Lung microvascular endothelial cell (primary cell): ENCODE measurements at regions not wholly inside any gene's neighbourhood (a gene's known extent, or its start where the extent isn't known, plus 50 kb on each side); places are given as distances from the start of the nearest gene placed in this dataset.
A peak's percentile ranks its signal among the peaks of the same experiment; 100 is the strongest.
"Not testable (repeated sequence)": the region's sequence is repeated elsewhere in the genome, so short reads cannot be mapped to it uniquely, and the experiment has no call there.

Experiments
- DNase-seq, 2 donors: peaks; one replicate each; pipeline versions ENCODE4 v3.0.0 to v3.0.0-alpha.2; 2010; ENCODE audit warnings: low read depth in 2 of 2

DNA sequence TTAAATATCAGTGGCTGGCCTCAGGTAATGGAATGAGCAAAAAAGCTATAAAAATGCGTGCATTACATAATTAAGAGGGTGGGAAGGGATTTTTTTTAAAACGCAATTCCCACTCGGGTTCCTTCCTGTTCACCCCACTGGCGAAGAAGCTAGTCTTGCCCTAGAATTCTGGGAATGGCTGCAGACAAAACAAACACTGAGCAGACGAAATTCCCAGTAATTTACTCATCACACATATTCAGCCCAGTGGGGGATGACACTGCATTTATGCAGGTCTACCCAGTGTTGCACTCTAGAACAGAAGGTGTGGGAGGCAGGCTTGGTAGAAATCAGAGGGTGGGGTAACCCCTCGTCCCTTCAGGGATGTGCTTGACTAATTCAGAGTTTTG, 2695.0 kb upstream of the DEFB115 start:
- no peak for DNase-seq

DNA sequence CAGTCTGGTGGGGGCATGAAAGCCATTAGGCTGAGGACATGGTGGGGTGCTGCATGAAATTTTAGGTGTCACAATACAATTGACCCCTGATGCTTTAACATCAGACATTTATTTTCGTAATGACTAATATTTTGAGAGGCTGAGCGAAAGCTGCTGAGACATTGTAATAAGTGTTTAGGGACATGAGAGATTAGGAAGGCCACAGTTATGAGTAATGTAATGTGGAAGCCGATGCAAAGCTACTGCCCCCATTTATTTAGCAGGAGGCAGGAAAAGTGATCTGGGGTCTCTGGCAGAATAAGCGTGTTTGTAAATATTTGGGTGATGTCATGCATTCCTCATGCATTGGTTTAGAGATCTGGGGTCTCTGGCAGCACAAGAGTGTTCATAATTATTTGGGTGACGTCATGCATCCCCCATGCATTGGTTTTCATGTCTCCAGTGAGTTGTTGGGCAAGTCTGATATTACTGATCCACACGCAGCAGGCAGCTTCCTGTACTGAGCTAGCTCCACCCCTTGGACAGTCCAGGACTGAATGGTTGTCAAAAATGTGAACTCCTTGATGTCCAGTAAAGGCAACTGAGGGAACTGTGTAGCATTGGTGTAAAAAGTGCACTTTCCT, 2694.5 kb upstream of the DEFB115 start:
- peak in 1 of 2 donors; percentile 30 for DNase-seq

DNA sequence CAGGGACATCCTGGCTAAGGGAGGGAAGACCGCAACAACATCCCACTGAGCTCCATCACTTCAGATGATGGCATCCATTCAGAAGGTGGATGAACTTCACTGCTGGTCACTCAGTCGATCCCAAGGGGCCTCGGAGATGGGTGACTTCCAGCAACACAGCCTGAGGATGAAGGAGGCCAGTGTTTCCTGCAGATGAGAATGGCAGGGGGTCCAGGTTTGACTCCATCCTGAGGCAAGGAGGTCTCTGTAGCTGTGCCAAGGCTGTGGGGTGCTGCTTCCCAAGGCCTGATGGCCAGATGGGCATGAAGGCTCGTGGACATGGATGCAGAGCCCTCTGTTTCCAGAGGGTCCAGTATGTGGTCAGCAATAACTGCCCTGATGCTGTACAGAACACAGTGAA, 2693.4 kb upstream of the DEFB115 start:
- DNase-seq: not testable (repeated sequence)

DNA sequence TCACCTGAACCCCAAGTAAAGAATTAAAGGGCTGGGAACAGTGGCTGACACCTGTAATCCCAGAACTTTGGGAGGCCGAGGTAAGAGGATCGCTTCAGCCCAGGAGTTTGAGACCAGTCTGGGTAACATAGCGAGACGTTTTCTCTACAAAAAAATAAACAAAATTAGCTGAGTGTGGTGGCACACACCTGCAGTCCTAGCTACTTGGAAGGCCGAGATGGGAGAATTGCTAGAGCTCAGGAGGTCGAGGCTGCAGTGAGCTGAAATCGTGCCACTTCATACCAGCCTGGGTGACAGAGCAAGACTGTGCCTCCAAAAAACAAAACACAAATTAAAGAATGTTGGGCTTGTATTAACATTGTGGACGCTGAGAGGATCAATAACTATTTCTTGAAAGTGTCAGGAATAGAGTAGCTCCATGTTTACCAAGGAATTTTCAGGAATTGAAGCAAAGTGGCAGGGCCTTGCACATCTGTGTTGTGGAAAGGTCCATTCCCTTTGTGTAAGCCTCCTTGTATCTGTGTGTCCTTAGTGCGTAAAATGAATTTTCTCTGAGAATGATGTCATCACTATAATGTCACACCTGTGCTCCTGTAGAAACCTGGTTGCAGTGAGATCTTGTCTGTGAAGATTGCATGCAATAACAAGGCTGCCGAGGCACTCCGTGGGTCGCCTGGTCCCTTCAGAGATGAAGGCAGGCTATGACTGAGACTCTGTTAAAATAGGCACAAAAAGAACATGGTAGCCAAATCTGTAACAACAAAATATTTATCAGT, 2692.6 kb upstream of the DEFB115 start:
- not testable (repeated sequence) for DNase-seq

DNA sequence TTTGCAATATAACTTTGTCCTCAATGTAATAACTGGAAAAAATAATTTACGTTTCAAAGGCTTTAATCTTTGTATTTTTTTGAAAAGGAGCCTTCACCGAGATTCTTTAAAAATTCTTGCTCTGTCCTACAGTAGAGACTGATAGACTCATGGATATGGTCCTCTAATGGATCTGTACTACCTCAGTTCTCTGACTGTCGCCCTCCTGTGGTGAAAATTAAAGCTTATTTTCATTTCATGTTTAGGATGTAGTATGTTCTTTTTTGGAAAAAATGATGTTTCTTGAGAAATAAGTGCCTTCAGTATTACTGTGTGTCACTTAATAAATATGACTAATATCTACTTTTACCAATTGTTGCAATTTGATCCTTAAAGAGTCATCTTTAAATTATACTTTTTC, 2681.5 kb upstream of the DEFB115 start:
- DNase-seq: not testable (repeated sequence)

DNA sequence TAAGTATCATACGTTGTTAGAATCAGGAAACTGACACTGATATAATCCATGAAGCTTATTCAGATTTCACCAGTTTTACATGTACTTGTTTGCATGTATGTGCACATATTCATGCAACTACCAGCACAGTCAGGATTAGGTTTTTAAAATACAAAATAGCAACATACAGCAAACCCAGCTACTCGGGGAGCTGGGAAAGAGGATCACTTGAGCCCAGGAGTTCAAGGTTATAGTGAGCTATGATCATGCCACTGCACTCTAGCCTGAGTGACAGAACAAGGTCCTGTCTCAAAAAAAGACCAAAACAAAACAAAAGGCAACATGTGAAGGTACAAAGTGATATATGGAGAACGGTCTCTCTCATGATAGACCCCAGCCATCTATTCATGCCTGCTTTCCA, 2665.8 kb upstream of the DEFB115 start:
- DNase-seq: not testable (repeated sequence)

DNA sequence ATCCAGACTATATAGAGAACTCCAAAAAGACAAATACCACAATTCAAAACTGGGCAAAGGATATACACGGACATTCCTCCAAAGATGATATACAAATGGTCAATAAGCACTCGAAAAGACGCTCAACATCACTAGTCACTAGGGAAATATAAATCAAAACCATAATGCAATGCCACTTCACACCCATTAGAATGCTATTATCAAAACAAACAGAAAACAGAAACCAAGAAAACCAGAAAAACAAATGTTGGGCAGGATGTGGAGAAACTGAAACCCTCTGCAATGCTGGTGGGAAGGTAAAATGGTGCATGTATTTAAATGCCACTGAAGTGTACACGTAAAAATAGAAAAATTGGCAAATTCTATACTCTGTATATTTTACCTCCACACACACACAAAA, 2664.1 kb upstream of the DEFB115 start:
- DNase-seq: not testable (repeated sequence)

DNA sequence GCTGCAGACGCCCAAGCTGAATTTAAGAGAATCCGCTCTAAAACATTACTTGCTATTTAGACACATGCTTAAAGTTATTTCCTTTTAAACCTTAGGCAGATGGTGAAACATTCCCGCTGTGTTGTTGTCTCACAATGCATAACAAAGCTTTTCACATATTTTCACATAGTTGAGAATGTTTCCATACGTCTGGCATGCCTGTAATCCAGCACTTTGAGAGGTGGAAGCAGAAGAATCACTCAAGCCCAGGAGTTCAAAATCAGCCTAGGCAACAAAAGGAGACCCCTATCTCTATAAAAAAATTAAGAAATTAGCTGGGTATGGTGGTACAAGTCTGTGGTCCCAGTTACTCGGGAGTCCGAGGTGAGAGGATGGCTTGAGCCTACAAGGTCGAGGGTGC, 2663.0 kb upstream of the DEFB115 start:
- not testable (repeated sequence) for DNase-seq

DNA sequence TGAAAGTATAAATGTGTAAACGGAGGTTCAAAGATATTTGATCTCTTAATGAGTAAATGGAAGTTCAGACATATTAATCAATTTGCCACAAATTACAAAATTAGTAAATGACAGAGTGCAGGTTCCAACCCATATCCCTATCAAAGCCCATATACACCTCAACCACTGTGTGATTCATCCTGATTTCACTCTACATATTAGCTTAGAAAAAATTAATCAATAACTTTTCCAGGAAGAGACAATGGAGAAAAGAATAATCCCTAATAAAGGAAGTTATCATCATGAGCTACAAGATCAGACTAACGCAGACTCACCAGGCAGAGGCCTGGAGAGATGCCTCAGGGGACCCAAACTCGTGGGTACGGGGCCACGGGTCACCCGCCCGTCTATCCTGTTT, 2655.5 kb upstream of the DEFB115 start:
- not testable (repeated sequence) for DNase-seq

DNA sequence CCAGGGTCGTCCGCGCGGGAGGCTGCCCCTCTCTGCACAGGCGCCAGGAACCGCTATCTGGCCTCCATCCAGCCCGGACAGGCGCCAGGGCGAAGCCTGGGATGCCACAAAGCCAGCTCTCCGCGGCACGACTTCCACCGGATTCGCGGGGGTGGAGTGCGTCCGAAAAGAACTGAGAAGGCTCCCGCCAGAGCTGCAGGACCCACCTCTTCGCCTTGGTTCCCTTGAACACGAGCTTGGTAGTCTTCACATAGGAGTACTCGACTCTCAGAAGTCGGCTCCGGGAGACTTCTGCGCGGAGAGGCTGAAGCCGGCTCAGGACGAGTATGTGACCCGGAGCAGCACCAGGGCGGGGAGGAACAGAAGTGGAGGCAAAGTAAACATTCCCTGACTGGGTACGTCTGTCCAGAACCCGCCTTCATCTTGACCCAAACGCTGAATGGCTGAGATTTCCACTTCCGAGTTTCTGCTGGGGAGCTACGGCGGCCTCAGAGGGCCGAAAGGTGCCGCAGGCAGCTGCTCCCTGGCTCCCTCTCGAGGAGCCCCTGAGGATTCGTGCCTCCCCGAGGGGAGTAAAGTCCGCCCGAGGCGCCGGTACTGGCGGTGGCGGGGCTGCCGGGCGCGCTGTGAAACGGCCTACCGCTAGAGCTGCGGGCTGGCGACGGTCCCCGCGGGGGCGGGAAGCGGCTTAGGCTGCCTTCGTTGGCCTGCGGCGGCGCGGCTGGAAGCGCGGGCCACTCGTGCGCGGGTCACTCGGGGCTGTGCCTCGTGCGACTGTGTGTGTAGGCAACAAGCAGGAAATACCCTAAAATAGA, 2654.9 kb upstream of the DEFB115 start:
- peak; percentile 91 for DNase-seq

DNA sequence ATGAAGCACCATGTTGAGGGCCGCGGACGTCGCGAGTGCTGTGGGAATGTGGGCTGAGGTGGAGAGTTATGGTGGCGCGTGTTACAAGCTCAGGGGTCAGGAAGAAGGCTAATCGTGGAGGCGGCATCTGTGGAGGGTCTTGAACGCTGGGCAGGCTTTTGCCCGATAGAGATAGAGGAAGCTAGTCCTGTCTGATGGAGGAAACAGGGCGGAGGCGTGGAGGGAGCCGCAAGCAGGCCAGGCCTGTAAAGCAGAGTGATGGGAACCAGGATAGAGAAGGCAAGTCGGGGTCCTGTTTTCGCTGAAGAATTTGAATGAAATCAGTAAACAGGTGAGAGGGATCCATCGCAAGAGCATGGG, 2654.3 kb upstream of the DEFB115 start:
- not testable (repeated sequence) for DNase-seq

DNA sequence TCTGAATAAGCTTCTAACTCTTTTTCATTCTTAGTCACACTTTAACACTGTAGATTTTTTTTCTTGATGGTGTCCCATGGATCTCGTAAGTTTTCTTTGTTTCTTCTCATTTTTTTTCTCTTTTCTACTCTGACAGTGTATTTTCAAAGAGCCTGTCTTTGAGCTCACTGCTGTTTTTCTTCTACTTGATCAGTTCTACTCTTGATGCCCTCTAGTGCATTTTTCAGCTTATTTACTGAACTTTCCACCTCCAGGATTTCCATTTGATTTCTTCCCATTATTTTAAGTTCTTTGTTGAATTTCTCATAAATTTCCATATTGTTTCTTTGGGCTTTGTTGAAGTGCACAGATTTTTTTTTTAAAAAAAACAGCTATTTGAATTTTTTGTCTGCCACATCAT, 2641.1 kb upstream of the DEFB115 start:
- DNase-seq: no peak

DNA sequence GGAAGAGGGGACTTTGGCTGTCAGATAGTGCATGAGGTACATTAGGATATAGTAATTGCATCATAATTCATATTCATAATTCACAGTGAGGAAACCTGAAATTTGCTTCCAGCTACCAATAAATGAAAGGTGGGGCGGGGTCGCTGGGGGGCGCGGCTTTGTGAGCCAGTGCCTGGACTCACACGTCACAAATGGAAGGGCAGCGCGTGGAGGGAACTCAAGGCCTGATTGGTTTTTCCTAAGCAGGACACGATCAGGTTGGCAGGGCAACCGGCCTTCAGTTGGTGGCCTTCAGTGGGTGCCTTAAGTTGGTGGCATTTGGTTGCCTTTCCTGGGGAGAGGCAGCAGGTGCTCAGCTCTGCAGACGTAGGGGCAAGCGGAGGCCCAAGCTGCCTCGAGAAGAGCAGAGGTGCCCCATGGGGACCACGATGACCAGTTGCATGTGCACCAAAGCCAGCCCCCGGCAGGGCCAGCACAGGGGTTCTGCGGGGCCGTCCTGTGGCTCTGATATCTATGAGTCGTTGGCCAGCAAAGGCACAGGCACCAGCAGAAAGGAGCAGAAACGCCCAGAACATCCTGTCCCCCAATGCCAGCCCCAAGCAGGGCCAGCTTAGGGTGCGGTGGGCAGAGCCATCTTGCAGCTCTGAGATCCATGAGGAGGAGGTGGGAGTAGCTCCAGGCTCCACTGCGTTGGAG, 2637.4 kb upstream of the DEFB115 start:
- not testable (repeated sequence) for DNase-seq

DNA sequence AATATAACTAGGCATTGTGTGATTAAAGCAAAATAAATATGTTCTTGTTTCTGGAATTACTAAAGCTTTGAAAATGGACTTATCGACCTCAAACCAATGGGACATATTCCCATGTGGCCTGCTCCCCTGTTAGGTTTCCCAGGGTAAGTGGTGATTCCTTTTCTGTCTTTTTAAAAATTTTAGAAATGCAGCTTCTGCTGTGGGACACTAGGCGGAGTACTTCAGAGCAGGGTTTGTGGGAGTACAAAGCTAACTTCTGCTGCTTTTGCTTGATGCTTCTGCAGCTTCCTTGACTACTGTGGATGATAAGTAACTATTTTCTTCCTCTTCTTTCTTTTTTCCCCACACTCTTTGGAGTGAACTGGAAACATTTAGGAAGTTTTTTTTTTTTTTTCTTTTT, 2632.4 kb upstream of the DEFB115 start:
- not testable (repeated sequence) for DNase-seq

DNA sequence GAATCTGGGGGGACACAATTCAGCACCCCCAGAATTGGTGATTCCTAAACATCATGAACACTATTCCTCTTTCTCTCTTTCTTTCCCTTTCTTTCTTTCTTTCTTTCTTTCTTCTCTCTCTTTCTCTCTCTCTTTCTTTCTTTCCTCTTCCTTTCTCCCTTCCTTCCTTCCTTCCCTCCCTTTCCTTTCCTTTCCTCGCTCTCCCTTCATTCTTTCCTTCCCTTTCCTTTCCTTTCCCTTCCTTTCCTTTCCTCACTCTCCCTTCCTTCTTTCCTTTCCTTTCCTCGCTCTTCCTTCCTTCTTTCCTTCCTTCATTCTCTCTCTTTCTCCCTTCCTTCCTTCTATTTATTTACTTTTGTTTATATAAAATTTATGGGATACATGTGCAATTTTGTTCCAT, 2616.6 kb upstream of the DEFB115 start:
- not testable (repeated sequence) for DNase-seq
